ENCODE measurements at regions not wholly inside any gene's neighbourhood (a gene's known extent, or its start where the extent isn't known, plus 50 kb on each side); places are given as distances from the start of the nearest gene placed in this dataset.

- Mint-ChIP-seq H3K27ac (ENCODE audit: unreplicated experiment) (no peak overlapping the region), H3K36me3 (ENCODE audit: low read depth, unreplicated experiment) (no peaks in the 10 kb centered on the region), H3K4me1 (ENCODE audit: unreplicated experiment) (peaks cover 5% of the 10 kb centered on the region), H3K27me3 (ENCODE audit: unreplicated experiment) (no peaks in the 10 kb centered on the region), H3K9me3 (ENCODE audit: unreplicated experiment) (no peaks in the 10 kb centered on the region), H3K4me3 (ENCODE audit: unreplicated experiment) (no peak overlapping the region)
- DNase-seq (ENCODE audit: low spot score), result no peak
- TF ChIP-seq, protein P1, sequence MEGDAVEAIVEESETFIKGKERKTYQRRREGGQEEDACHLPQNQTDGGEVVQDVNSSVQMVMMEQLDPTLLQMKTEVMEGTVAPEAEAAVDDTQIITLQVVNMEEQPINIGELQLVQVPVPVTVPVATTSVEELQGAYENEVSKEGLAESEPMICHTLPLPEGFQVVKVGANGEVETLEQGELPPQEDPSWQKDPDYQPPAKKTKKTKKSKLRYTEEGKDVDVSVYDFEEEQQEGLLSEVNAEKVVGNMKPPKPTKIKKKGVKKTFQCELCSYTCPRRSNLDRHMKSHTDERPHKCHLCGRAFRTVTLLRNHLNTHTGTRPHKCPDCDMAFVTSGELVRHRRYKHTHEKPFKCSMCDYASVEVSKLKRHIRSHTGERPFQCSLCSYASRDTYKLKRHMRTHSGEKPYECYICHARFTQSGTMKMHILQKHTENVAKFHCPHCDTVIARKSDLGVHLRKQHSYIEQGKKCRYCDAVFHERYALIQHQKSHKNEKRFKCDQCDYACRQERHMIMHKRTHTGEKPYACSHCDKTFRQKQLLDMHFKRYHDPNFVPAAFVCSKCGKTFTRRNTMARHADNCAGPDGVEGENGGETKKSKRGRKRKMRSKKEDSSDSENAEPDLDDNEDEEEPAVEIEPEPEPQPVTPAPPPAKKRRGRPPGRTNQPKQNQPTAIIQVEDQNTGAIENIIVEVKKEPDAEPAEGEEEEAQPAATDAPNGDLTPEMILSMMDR (IDR thresholded peaks at IDR 0.05; ENCODE audit: unreplicated experiment), result no peak
These were observed 345.5 kb upstream of the C1orf87 start for GRCh38 chr1:60419023-60419422.

- Mint-ChIP-seq H3K36me3 (ENCODE audit: low read depth, unreplicated experiment) (no peaks in the 10 kb centered on the region), H3K4me1 (ENCODE audit: unreplicated experiment) (no peaks in the 10 kb centered on the region), H3K4me3 (ENCODE audit: unreplicated experiment) (no peak overlapping the region), H3K27ac (ENCODE audit: unreplicated experiment) (no peak overlapping the region), H3K27me3 (ENCODE audit: unreplicated experiment) (no peaks in the 10 kb centered on the region), H3K9me3 (ENCODE audit: unreplicated experiment) (no peaks in the 10 kb centered on the region)
- TF ChIP-seq, protein P1 (IDR thresholded peaks at IDR 0.05; ENCODE audit: unreplicated experiment), result no peak
- DNase-seq (ENCODE audit: low spot score), result no peak
These were observed 342.1 kb upstream of the C1orf87 start for GRCh38 chr1:60415696-60416095.

DNA sequence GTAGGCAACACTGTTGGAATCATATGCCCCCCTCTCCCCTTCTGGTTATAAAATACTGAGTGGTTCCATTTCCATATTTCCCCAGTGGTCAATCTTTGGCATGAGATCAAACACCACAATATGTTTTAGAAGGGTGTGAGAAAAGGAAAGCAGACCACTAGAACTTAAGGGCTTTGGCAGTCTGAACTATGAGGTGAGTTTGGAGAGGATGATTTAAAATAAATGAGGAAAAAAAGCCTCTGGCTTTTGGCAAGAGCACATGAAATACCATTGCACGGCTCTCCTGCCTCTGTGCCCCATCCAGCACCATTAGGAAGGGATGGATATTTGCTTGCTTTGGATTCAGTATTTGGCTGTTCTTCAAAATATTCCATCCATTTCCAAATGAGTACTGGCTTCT, 339.5 kb upstream of the C1orf87 start:
- no peak overlapping the region for H3K4me3 Mint-ChIP-seq (ENCODE audit: unreplicated experiment)
- no peaks in the 10 kb centered on the region for H3K27me3 Mint-ChIP-seq (ENCODE audit: unreplicated experiment)
- no peaks in the 10 kb centered on the region for H3K9me3 Mint-ChIP-seq (ENCODE audit: unreplicated experiment)
- H3K36me3 Mint-ChIP-seq (ENCODE audit: low read depth, unreplicated experiment), result no peaks in the 10 kb centered on the region
- H3K27ac Mint-ChIP-seq (ENCODE audit: unreplicated experiment), result no peak overlapping the region
- no peaks in the 10 kb centered on the region for H3K4me1 Mint-ChIP-seq (ENCODE audit: unreplicated experiment)
- no peak for DNase-seq (ENCODE audit: low spot score)
- TF ChIP-seq, protein P1 (IDR thresholded peaks at IDR 0.05; ENCODE audit: unreplicated experiment), result no peak

- no peak overlapping the region for H3K27ac Mint-ChIP-seq (ENCODE audit: unreplicated experiment)
- no peaks in the 10 kb centered on the region for H3K36me3 Mint-ChIP-seq (ENCODE audit: low read depth, unreplicated experiment)
- no peaks in the 10 kb centered on the region for H3K27me3 Mint-ChIP-seq (ENCODE audit: unreplicated experiment)
- H3K4me3 Mint-ChIP-seq (ENCODE audit: unreplicated experiment), result no peak overlapping the region
- no peaks in the 10 kb centered on the region for H3K4me1 Mint-ChIP-seq (ENCODE audit: unreplicated experiment)
- TF ChIP-seq, protein P1 (IDR thresholded peaks at IDR 0.05; ENCODE audit: unreplicated experiment), result no peak
- no peak for DNase-seq (ENCODE audit: low spot score)
- H3K9me3 Mint-ChIP-seq (ENCODE audit: unreplicated experiment), result no peaks in the 10 kb centered on the region
These were observed 338.0 kb upstream of the C1orf87 start for GRCh38 chr1:60411591-60411990.

DNA sequence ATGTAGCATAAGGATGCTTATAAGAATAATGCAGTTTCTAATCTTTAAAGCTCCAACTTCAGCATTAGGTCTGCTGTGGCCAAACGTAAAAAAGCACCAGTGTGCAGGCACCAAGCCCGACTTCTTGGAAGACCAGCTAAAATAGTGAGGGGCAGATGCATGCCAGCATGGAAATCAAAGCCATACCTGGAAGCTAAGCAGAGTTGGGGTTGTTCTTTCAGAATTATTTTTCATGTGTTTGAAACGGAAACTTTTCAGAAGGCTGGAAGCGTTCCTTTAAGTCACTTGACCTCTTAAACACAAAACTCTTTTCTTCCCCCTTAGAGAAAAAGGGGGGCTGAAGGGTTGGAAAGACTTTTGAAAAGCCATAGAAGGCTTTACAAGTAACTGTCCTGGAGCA, 329.2 kb upstream of the C1orf87 start:
- no peak overlapping the region for H3K4me3 Mint-ChIP-seq (ENCODE audit: unreplicated experiment)
- TF ChIP-seq, protein P1 (IDR thresholded peaks at IDR 0.05; ENCODE audit: unreplicated experiment), result no peak
- H3K27ac Mint-ChIP-seq (ENCODE audit: unreplicated experiment), result no peak overlapping the region
- no peaks in the 10 kb centered on the region for H3K4me1 Mint-ChIP-seq (ENCODE audit: unreplicated experiment)
- H3K36me3 Mint-ChIP-seq (ENCODE audit: low read depth, unreplicated experiment), result no peaks in the 10 kb centered on the region
- H3K9me3 Mint-ChIP-seq (ENCODE audit: unreplicated experiment), result peaks cover 5% of the 10 kb centered on the region
- no peak for DNase-seq (ENCODE audit: low spot score)
- H3K27me3 Mint-ChIP-seq (ENCODE audit: unreplicated experiment), result no peaks in the 10 kb centered on the region

All from endothelial cell (in vitro differentiated cells).